ENCODE measurements at regions not wholly inside any gene's neighbourhood (a gene's known extent, or its start where the extent isn't known, plus 50 kb on each side); places are given as distances from the start of the nearest gene placed in this dataset.

DNA sequence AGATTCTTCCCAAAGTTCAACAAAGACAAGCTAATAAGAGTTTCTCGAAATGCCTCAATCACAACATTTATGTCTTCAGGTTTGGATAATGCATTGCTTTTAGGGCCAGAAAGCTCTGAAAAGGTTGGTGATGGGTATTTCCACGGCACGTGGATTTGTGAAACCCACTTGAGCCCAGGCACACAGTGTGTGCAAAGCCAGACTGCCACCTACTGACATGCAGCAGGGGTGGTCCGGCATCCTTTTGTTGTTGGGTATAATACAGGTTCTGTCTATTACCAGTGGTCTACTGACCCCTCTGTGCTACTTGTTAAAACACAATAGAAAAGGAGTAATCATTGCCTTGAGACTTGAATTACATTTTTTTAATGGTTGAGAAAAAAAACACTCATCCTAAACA is 225.6 kb downstream of the RAP2A start:
- WGBS (ENCODE audit: low lambda C conversion rate) = 10% methylated on average over 4 of the region's 4 CpGs
- no peaks in the 10 kb centered on the region for H3K36me3 ChIP-seq (replicated peaks in 1 of 2; ENCODE audit: control insufficient read depth in 1 of 2, insufficient read depth in 2 of 2, low read length in 1 of 2)
- no peak overlapping the region for H3K4me3 ChIP-seq (ENCODE audit: low read depth in 2 of 2, low read length in 1 of 2)
- TF ChIP-seq RAD21 (IDR thresholded peaks at IDR 0.05; ENCODE audit: low read length) (peak; percentile 74), SMC3 (IDR thresholded peaks at IDR 0.05; ENCODE audit: low read depth, low read length) (peak; percentile 46; the same call in 1 of the 2 replicates), MXI1 (IDR thresholded peaks at IDR 0.05; ENCODE audit: low read depth, low read length) (no peak), EZH2phosphoT487 (IDR thresholded peaks at IDR 0.05; ENCODE audit: borderline replicate concordance, low read depth) (no peak), YY1 (IDR thresholded peaks at IDR 0.05; ENCODE audit: low read depth) (no peak), JUND (IDR thresholded peaks at IDR 0.05) (no peak), NRF1 (IDR thresholded peaks at IDR 0.05; ENCODE audit: low read depth, low read length) (no peak), NFIC (IDR thresholded peaks at IDR 0.05; ENCODE audit: borderline replicate concordance) (no peak)
- TF ChIP-seq, protein P1, sequence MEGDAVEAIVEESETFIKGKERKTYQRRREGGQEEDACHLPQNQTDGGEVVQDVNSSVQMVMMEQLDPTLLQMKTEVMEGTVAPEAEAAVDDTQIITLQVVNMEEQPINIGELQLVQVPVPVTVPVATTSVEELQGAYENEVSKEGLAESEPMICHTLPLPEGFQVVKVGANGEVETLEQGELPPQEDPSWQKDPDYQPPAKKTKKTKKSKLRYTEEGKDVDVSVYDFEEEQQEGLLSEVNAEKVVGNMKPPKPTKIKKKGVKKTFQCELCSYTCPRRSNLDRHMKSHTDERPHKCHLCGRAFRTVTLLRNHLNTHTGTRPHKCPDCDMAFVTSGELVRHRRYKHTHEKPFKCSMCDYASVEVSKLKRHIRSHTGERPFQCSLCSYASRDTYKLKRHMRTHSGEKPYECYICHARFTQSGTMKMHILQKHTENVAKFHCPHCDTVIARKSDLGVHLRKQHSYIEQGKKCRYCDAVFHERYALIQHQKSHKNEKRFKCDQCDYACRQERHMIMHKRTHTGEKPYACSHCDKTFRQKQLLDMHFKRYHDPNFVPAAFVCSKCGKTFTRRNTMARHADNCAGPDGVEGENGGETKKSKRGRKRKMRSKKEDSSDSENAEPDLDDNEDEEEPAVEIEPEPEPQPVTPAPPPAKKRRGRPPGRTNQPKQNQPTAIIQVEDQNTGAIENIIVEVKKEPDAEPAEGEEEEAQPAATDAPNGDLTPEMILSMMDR (IDR thresholded peaks at IDR 0.05) = peak; percentile 42
- POLR2A ChIA-PET = no interaction called here
- DNase-seq = peak; percentile 46
- H3K27me3 ChIP-seq (ENCODE audit: insufficient read depth) = no peaks in the 10 kb centered on the region
- H3F3A ChIP-seq (replicated peaks; ENCODE audit: insufficient read depth) = no peaks in the 10 kb centered on the region
- H3K4me1 ChIP-seq (ENCODE audit: control insufficient read depth in 1 of 2, insufficient read depth in 2 of 2, low read depth in 1 of 2, low read length in 1 of 2) = no peaks in the 10 kb centered on the region; a peak in 1 of 4 replicates
- H3K9me3 ChIP-seq = no peaks in the 10 kb centered on the region
- H3K9ac ChIP-seq = no peak overlapping the region
- H4K20me1 ChIP-seq (ENCODE audit: insufficient read depth) = no peaks in the 10 kb centered on the region
- H3K9me2 ChIP-seq = no peaks in the 10 kb centered on the region
- H2AFZ ChIP-seq (ENCODE audit: low read depth) = no peak overlapping the region
- CTCF ChIA-PET = interaction anchor here (0.6 to 1.1 kb wide), 9 partner anchors 20 to 550 kb away, joined by 3 to 6 read pairs (median 3); no protein-coding TSS in a partner anchor
- H3K27ac ChIP-seq (ENCODE audit: low read depth in 2 of 2, low read length in 1 of 2) = no peak overlapping the region
- H3K4me2 ChIP-seq = no peak overlapping the region
- no peaks in the 10 kb centered on the region for H3K79me2 ChIP-seq (ENCODE audit: insufficient read depth)

GRCh38 chr13:97660594-97661260 is 226.8 kb downstream of the RAP2A start:
- Histone ChIP-seq H3K4me3 (ENCODE audit: low read depth in 2 of 2, low read length in 1 of 2) (no peak overlapping the region), H3K4me1 (ENCODE audit: control insufficient read depth in 1 of 2, insufficient read depth in 2 of 2, low read depth in 1 of 2, low read length in 1 of 2) (no peaks in the 10 kb centered on the region; a peak in 1 of 4 replicates), H3K9me2 (no peaks in the 10 kb centered on the region), H3F3A (replicated peaks; ENCODE audit: insufficient read depth) (no peaks in the 10 kb centered on the region), H4K20me1 (ENCODE audit: insufficient read depth) (no peaks in the 10 kb centered on the region), H3K9ac (no peak overlapping the region), H3K36me3 (replicated peaks in 1 of 2; ENCODE audit: control insufficient read depth in 1 of 2, insufficient read depth in 2 of 2, low read length in 1 of 2) (no peaks in the 10 kb centered on the region), H3K79me2 (ENCODE audit: insufficient read depth) (no peaks in the 10 kb centered on the region), H2AFZ (ENCODE audit: low read depth) (no peak overlapping the region), H3K27ac (ENCODE audit: low read depth in 2 of 2, low read length in 1 of 2) (no peak overlapping the region), H3K4me2 (no peak overlapping the region), H3K27me3 (ENCODE audit: insufficient read depth) (no peaks in the 10 kb centered on the region), H3K9me3 (no peaks in the 10 kb centered on the region)
- ChIA-PET CTCF (interaction anchor here (0.9 kb wide), 1 partner anchor 297 kb away, joined by 3 read pairs; no protein-coding TSS in a partner anchor), POLR2A (no interaction called here)
- no peak for DNase-seq
- WGBS (ENCODE audit: low lambda C conversion rate) = 50% methylated on average over 11 of the region's 11 CpGs
- TF ChIP-seq RFX5 (IDR thresholded peaks at IDR 0.05; ENCODE audit: low read length) (no peak), FOXJ3 (CRISPR knock-in tag; IDR thresholded peaks at IDR 0.05) (no peak), TCF12 (IDR thresholded peaks at IDR 0.05) (no peak), USF2 (IDR thresholded peaks at IDR 0.05; ENCODE audit: borderline replicate concordance, low read depth, low read length) (no peak), MXI1 (IDR thresholded peaks at IDR 0.05; ENCODE audit: low read depth, low read length) (no peak), USF1 (IDR thresholded peaks at IDR 0.05; ENCODE audit: borderline replicate concordance, low read depth) (no peak), JUND (IDR thresholded peaks at IDR 0.05) (no peak), RXRA (IDR thresholded peaks at IDR 0.05; ENCODE audit: borderline replicate concordance, low read depth) (no peak), MEF2A (IDR thresholded peaks at IDR 0.05; ENCODE audit: borderline replicate concordance, low read depth) (no peak), SMC3 (IDR thresholded peaks at IDR 0.05; ENCODE audit: low read depth, low read length) (no peak), IRF3 (IDR thresholded peaks at IDR 0.05; ENCODE audit: low read depth, low read length) (no peak), NFIC (IDR thresholded peaks at IDR 0.05; ENCODE audit: borderline replicate concordance) (no peak), FOXM1 (IDR thresholded peaks at IDR 0.05; ENCODE audit: low read depth) (no peak), SIN3A (IDR thresholded peaks at IDR 0.05; ENCODE audit: borderline replicate concordance, low read depth, low read length) (no peak), TAF1 (IDR thresholded peaks at IDR 0.05; ENCODE audit: borderline replicate concordance, low read depth, low read length) (no peak), GABPA (IDR thresholded peaks at IDR 0.05; ENCODE audit: low read depth) (no peak), MAX (IDR thresholded peaks at IDR 0.05; ENCODE audit: low read depth) (no peak), POLR2AphosphoS5 (IDR thresholded peaks at IDR 0.05; ENCODE audit: low read depth, low read length) (no peak)
